ENCODE measurements at regions not wholly inside any gene's neighbourhood (a gene's known extent, or its start where the extent isn't known, plus 50 kb on each side); places are given as distances from the start of the nearest gene placed in this dataset.
"Not testable (repeated sequence)": the region's sequence is repeated elsewhere in the genome, so short reads cannot be mapped to it uniquely, and the experiment has no call there.

DNA sequence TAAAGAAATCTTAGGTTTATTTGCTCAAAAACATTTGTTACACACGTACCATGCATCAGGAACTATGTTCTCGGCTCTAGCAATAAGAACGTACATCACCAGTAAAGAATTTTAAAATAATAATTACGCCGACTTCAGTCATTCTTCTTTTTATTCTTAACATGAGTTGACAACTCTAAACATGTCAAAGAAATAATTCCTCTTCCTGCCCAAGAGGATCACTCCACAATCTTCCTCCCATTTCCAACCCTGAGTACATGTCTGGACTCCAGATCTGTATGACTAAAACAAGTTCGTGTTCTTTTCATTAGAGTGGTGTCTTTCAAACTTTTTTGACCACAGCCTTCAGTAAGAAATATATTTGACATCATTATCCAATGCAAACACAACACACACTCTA is 201.6 kb upstream of the GRIA3 start:
- Histone ChIP-seq H3K4me1 (no peaks in the 10 kb centered on the region), H3K27me3 (no peaks in the 10 kb centered on the region), H3K27ac (no peak overlapping the region), H3K9me3 (no peaks in the 10 kb centered on the region), H3K4me3 (no peak overlapping the region), H3K36me3 (ENCODE audit: low read depth, missing control alignments) (no peaks in the 10 kb centered on the region)
- TF ChIP-seq, protein P1, sequence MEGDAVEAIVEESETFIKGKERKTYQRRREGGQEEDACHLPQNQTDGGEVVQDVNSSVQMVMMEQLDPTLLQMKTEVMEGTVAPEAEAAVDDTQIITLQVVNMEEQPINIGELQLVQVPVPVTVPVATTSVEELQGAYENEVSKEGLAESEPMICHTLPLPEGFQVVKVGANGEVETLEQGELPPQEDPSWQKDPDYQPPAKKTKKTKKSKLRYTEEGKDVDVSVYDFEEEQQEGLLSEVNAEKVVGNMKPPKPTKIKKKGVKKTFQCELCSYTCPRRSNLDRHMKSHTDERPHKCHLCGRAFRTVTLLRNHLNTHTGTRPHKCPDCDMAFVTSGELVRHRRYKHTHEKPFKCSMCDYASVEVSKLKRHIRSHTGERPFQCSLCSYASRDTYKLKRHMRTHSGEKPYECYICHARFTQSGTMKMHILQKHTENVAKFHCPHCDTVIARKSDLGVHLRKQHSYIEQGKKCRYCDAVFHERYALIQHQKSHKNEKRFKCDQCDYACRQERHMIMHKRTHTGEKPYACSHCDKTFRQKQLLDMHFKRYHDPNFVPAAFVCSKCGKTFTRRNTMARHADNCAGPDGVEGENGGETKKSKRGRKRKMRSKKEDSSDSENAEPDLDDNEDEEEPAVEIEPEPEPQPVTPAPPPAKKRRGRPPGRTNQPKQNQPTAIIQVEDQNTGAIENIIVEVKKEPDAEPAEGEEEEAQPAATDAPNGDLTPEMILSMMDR (IDR thresholded peaks at IDR 0.05): no peak
- no peak for TF ChIP-seq POLR2A (IDR thresholded peaks at IDR 0.05)
- no peak for DNase-seq
- intact Hi-C loops (cut with DNase I; ENCODE audit: low total_unique reads): no loop called here
- WGBS, 2 donors: 69 to 78% methylated on average over 6 of the region's 6 CpGs

DNA sequence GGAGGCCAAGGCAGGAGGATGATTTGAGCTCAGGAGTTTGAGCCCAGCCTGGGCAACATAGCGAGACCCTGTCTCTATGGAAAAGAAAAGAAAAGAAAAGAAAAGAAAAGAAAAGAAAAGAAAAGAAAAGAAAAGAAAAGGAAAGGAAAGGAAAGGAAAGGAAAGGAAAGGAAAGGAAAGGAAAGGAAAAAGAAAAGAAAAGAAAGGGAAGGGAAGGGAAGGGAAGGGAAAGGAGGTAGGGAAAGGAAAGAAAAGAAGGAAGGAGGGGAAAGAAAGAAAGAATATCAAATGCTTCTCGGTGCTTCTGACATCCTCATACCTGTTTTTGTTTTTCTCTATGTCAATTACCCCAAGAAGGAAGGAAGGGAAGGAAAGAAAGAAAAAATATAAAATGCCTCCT is 181.2 kb upstream of the GRIA3 start:
- H3K4me1 ChIP-seq; H3K27me3 ChIP-seq; H3K9me3 ChIP-seq; DNase-seq; H3K36me3 ChIP-seq (ENCODE audit: low read depth, missing control alignments); intact Hi-C loops (cut with DNase I; ENCODE audit: low total_unique reads); H3K4me3 ChIP-seq; H3K27ac ChIP-seq: not testable (repeated sequence)
- WGBS, 2 donors: 73 to 86% methylated on average over 2 of the region's 2 CpGs

DNA sequence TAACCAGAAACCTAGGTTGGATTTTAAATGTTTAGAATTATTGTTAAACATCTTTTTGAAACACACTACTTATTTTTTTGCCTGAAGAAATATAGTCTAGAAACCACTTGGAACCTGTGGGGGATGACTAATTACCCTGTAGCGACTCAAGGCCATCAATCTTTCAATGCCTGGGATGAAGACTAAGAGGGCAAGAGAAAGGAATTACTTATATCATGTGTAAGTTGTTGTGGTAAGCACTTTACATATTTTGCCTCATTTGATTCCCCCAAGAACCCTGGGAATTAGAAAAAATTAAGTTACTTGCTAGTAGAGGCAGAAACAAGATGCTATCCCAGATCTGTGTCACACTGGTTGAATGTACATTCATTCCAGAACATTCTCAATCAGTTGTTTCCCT is 170.9 kb upstream of the GRIA3 start:
- TF ChIP-seq POLR2A (IDR thresholded peaks at IDR 0.05): no peak
- TF ChIP-seq, protein P1 (IDR thresholded peaks at IDR 0.05): no peak
- WGBS, 2 donors: 47 to 79% methylated on average over 1 of the region's 1 CpG
- Histone ChIP-seq H3K27ac (no peak overlapping the region), H3K27me3 (no peaks in the 10 kb centered on the region), H3K36me3 (ENCODE audit: low read depth, missing control alignments) (no peaks in the 10 kb centered on the region), H3K4me1 (no peaks in the 10 kb centered on the region), H3K9me3 (no peaks in the 10 kb centered on the region), H3K4me3 (no peak overlapping the region)
- intact Hi-C loops (cut with DNase I; ENCODE audit: low total_unique reads): no loop called here
- DNase-seq: no peak

DNA sequence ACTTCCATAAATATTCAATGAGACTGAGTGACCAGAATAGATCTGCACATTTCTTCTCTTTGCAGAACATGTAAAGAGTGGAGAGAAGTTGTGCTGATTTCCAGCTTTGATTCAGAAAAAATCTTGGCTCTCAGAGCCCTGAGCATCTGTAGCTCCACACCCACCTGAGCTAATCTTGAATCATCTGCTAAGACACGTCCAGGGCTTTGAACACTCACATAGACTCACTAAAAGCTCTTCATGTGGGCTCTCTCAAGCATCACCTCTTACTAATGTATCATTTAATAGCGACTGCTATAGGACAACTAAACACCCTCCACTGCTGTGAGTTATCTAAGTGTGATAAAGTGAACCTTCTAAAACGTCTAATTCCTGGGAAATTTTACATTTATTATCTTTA is 147.7 kb upstream of the GRIA3 start:
- 42 to 50% methylated on average over 3 of the region's 3 CpGs for WGBS, 2 donors
- no peaks in the 10 kb centered on the region for H3K27me3 ChIP-seq

DNA sequence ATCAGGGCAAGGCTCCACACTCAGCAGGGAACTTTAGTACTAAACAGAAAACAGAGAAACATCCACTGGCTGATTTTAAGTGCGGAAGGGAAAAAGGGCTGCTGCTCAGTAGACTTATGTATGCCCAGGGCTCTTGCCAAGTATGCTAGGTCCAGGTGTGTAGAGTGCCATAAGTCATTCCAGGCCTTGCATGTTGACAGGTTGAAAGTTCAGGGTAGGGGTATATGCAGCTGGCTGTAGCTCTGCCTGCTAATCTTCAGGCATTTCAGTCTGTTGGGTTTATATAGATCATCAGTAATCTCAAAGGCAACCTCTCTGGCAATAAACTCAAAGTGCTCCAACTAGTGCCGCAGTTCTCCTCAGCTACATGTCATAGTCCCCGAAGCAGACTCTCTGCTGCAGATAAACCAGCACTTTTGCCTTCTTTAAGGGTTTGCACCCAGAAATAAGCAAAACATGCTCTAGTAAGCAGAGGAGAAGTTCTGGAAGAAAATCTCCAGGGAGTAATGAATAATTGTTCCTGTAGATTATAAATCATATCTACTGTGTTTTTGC is 134.9 kb upstream of the GRIA3 start:
- no peaks in the 10 kb centered on the region for H3K27me3 ChIP-seq
- no peaks in the 10 kb centered on the region for H3K4me1 ChIP-seq
- intact Hi-C loops (cut with DNase I; ENCODE audit: low total_unique reads): no loop called here
- DNase-seq: no peak
- no peak for TF ChIP-seq POLR2A (IDR thresholded peaks at IDR 0.05)
- TF ChIP-seq, protein P1 (IDR thresholded peaks at IDR 0.05): no peak
- WGBS, 2 donors: 63 to 76% methylated on average over 3 of the region's 3 CpGs
- H3K4me3 ChIP-seq: no peak overlapping the region
- no peaks in the 10 kb centered on the region for H3K9me3 ChIP-seq
- H3K36me3 ChIP-seq (ENCODE audit: low read depth, missing control alignments): no peaks in the 10 kb centered on the region
- H3K27ac ChIP-seq: no peak overlapping the region

More for the DNA sequence above, 147.7 kb upstream of the GRIA3 start:
- Histone ChIP-seq H3K4me1 (no peaks in the 10 kb centered on the region), H3K36me3 (ENCODE audit: low read depth, missing control alignments) (no peaks in the 10 kb centered on the region), H3K9me3 (no peaks in the 10 kb centered on the region), H3K27ac (no peak overlapping the region), H3K4me3 (no peak overlapping the region)
- TF ChIP-seq, protein P1 (IDR thresholded peaks at IDR 0.05): no peak
- no peak for TF ChIP-seq POLR2A (IDR thresholded peaks at IDR 0.05)
- intact Hi-C loops (cut with DNase I; ENCODE audit: low total_unique reads): no loop called here
- no peak for DNase-seq

Measured in testis (tissue), 2 donors.